ENCODE measurements at regions not wholly inside any gene's neighbourhood (a gene's known extent, or its start where the extent isn't known, plus 50 kb on each side); places are given as distances from the start of the nearest gene placed in this dataset.

- DNase-seq (ENCODE audit: extremely low spot score) = no peak
- H3K4me3 ChIP-seq (ENCODE audit: low read depth, low read length) = no peak overlapping the region
- no peaks in the 10 kb centered on the region for H3K36me3 ChIP-seq (ENCODE audit: insufficient read depth)
- no peaks in the 10 kb centered on the region for H3K4me1 ChIP-seq (ENCODE audit: insufficient read depth)
- H3K27ac ChIP-seq (ENCODE audit: low read depth) = no peak overlapping the region
Observed at GRCh38 chr13:92976657-92977056, 249.9 kb upstream of the GPC6 start.

GRCh38 chr13:92984151-92984550 is 242.5 kb upstream of the GPC6 start:
- Histone ChIP-seq H3K27ac (ENCODE audit: low read depth) (no peak overlapping the region), H3K4me1 (ENCODE audit: insufficient read depth) (no peaks in the 10 kb centered on the region), H3K36me3 (ENCODE audit: insufficient read depth) (no peaks in the 10 kb centered on the region), H3K4me3 (ENCODE audit: low read depth, low read length) (no peak overlapping the region)
- no peak for DNase-seq (ENCODE audit: extremely low spot score)
- WGBS = 84% methylated on average over 2 of the region's 2 CpGs

DNA sequence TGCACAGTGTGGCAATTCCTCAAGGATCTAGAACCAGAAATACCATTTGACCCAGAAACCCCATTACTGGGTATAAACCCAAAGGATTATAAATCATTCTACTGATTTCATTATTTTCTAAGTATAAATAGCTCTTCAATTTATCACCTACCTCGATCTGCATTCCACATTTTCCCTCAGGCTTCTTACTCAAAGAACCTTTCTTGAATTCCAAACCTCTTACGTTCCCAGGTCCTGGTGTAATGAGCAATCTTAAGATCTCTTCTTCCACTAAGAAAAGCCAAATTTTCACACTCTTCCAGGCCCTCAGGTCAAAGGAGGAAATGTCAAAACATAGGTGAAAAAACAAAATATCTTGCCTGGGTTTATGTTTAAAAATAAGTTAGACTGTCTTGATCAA is 237.3 kb upstream of the GPC6 start:
- Histone ChIP-seq H3K4me3 (ENCODE audit: low read depth, low read length) (no peak overlapping the region), H3K27ac (ENCODE audit: low read depth) (no peak overlapping the region), H3K4me1 (ENCODE audit: insufficient read depth) (no peaks in the 10 kb centered on the region), H3K36me3 (ENCODE audit: insufficient read depth) (no peaks in the 10 kb centered on the region)
- 70% methylated on average over 2 of the region's 2 CpGs for WGBS
- no peak for DNase-seq (ENCODE audit: extremely low spot score)

GRCh38 chr13:92991692-92992091 is 234.9 kb upstream of the GPC6 start:
- no peak for DNase-seq (ENCODE audit: extremely low spot score)
- H3K27ac ChIP-seq (ENCODE audit: low read depth) = no peak overlapping the region
- no peak overlapping the region for H3K4me3 ChIP-seq (ENCODE audit: low read depth, low read length)
- no peaks in the 10 kb centered on the region for H3K4me1 ChIP-seq (ENCODE audit: insufficient read depth)
- no peaks in the 10 kb centered on the region for H3K36me3 ChIP-seq (ENCODE audit: insufficient read depth)

- H3K4me3 ChIP-seq (ENCODE audit: low read depth, low read length) = no peak overlapping the region
- H3K27ac ChIP-seq (ENCODE audit: low read depth) = no peak overlapping the region
- no peak for DNase-seq (ENCODE audit: extremely low spot score)
- no peaks in the 10 kb centered on the region for H3K36me3 ChIP-seq (ENCODE audit: insufficient read depth)
- H3K4me1 ChIP-seq (ENCODE audit: insufficient read depth) = no peaks in the 10 kb centered on the region
- WGBS = 86% methylated on average over 3 of the region's 3 CpGs
Observed at GRCh38 chr13:92994056-92994455, 232.6 kb upstream of the GPC6 start.

DNA sequence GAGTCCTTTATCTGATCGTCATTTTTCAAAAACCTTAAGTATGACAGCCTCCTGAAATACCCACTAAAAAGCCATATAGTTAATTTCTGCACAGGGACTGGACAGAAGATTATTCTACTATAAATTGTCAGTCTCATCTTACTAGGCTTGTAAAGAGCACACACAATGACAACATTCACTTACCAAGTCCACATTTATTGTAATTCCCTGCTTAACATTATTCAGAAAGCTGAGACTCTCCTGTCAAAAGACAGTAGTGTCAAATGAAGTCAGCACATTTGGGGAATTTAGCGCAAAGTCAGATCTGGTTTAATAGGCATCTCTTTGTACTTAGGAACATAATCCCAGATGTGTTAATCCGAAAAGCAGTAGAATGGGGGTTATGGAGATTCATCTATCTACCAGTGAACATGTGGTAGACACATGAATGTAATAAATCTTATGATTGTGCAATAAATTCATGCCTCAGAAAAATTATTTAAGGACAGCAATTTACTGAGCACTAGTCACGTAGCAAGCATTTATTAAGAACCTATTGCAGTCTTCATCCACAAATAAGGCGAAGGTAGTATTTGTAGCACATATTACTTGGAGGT is 224.6 kb upstream of the GPC6 start:
- 82% methylated on average over 5 of the region's 5 CpGs for WGBS
- no peak overlapping the region for H3K27ac ChIP-seq (ENCODE audit: low read depth)
- no peaks in the 10 kb centered on the region for H3K36me3 ChIP-seq (ENCODE audit: insufficient read depth)
- H3K4me3 ChIP-seq (ENCODE audit: low read depth, low read length) = no peak overlapping the region
- no peak for DNase-seq (ENCODE audit: extremely low spot score)
- no peaks in the 10 kb centered on the region for H3K4me1 ChIP-seq (ENCODE audit: insufficient read depth)

- DNase-seq (ENCODE audit: extremely low spot score) = no peak
- 76% methylated on average over 3 of the region's 3 CpGs for WGBS
- Histone ChIP-seq H3K4me1 (ENCODE audit: insufficient read depth) (no peaks in the 10 kb centered on the region), H3K36me3 (ENCODE audit: insufficient read depth) (no peaks in the 10 kb centered on the region), H3K4me3 (ENCODE audit: low read depth, low read length) (no peak overlapping the region), H3K27ac (ENCODE audit: low read depth) (no peak overlapping the region)
Observed at GRCh38 chr13:93003531-93003930, 223.1 kb upstream of the GPC6 start.

GRCh38 chr13:93004919-93005318 is 221.7 kb upstream of the GPC6 start:
- Histone ChIP-seq H3K4me3 (ENCODE audit: low read depth, low read length) (no peak overlapping the region), H3K36me3 (ENCODE audit: insufficient read depth) (no peaks in the 10 kb centered on the region), H3K27ac (ENCODE audit: low read depth) (no peak overlapping the region), H3K4me1 (ENCODE audit: insufficient read depth) (no peaks in the 10 kb centered on the region)
- DNase-seq (ENCODE audit: extremely low spot score) = no peak

- no peak overlapping the region for H3K27ac ChIP-seq (ENCODE audit: low read depth)
- H3K4me3 ChIP-seq (ENCODE audit: low read depth, low read length) = no peak overlapping the region
- DNase-seq (ENCODE audit: extremely low spot score) = no peak
- no peaks in the 10 kb centered on the region for H3K4me1 ChIP-seq (ENCODE audit: insufficient read depth)
- no peaks in the 10 kb centered on the region for H3K36me3 ChIP-seq (ENCODE audit: insufficient read depth)
Observed at GRCh38 chr13:93007928-93008327, 218.7 kb upstream of the GPC6 start.

- DNase-seq (ENCODE audit: extremely low spot score) = no peak
- Histone ChIP-seq H3K4me1 (ENCODE audit: insufficient read depth) (no peaks in the 10 kb centered on the region), H3K27ac (ENCODE audit: low read depth) (no peak overlapping the region), H3K36me3 (ENCODE audit: insufficient read depth) (no peaks in the 10 kb centered on the region), H3K4me3 (ENCODE audit: low read depth, low read length) (no peak overlapping the region)
- 88% methylated on average over 1 of the region's 1 CpG for WGBS
Observed at GRCh38 chr13:93017493-93018112, 209.0 kb upstream of the GPC6 start.

DNA sequence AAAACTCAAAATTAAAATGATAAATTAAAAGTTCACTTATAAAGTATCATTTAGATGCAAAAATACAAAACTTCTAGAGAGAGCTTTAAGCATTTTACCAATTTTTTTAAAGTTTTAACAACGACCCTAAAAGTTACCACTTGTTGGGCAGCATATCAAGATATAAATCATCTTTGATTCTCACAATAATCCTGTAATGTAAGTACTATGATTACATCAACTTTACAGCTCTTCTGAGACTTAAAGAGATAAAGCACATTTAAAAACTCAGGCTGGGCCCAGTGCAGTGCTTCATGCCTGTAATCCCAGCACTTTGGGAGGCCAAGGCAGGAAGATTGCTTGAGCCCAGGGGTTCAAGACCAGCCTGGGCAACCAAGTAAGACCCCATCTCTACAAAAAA is 202.7 kb upstream of the GPC6 start:
- Histone ChIP-seq H3K36me3 (ENCODE audit: insufficient read depth) (no peaks in the 10 kb centered on the region), H3K27ac (ENCODE audit: low read depth) (no peak overlapping the region), H3K4me3 (ENCODE audit: low read depth, low read length) (no peak overlapping the region), H3K4me1 (ENCODE audit: insufficient read depth) (no peaks in the 10 kb centered on the region)
- WGBS = 14% methylated on average over 1 of the region's 1 CpG
- no peak for DNase-seq (ENCODE audit: extremely low spot score)

DNA sequence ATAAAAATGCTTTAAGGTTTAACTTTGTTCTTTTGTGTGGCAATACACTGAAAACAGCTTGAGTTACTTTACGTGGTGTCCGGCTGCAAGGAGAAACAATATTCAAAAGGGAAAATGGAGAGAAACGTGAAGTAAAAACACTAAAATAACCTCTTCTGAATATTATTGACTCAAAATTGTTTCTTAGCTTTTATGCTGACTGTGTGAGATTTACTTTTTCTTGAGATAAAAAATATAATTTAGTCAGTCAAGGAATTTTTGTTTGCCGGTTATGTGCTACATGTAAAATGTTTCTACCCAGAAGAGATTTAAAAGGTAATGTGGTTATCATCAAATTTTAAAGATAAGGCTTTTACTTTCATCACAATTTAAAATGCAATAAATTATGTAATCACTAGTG is 200.6 kb upstream of the GPC6 start:
- Histone ChIP-seq H3K36me3 (ENCODE audit: insufficient read depth) (no peaks in the 10 kb centered on the region), H3K4me3 (ENCODE audit: low read depth, low read length) (no peak overlapping the region), H3K4me1 (ENCODE audit: insufficient read depth) (no peaks in the 10 kb centered on the region), H3K27ac (ENCODE audit: low read depth) (no peak overlapping the region)
- DNase-seq (ENCODE audit: extremely low spot score) = no peak
- 86% methylated on average over 4 of the region's 4 CpGs for WGBS

DNA sequence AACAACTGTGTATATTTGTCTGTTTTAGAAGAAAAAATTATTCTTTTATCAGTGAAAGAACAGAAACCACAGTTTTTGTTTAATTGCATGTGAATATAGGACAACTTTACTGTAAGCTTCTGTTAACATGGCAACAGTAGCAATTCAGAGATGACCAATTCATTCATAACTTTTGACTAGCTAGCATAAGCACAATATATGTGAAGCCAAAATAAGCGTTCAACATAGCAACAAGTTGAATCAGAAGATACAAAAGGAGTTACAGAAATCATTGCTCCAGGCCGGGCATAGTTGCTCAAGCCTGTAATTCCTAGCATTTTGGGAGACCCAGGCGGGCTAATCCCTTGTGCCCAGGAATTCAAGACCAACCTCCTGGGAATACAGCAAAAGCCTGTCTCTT is 197.1 kb upstream of the GPC6 start:
- Histone ChIP-seq H3K36me3 (ENCODE audit: insufficient read depth) (no peaks in the 10 kb centered on the region), H3K27ac (ENCODE audit: low read depth) (no peak overlapping the region), H3K4me3 (ENCODE audit: low read depth, low read length) (no peak overlapping the region), H3K4me1 (ENCODE audit: insufficient read depth) (no peaks in the 10 kb centered on the region)
- 86% methylated on average over 3 of the region's 3 CpGs for WGBS
- DNase-seq (ENCODE audit: extremely low spot score) = no peak

GRCh38 chr13:93036380-93036779 is 190.2 kb upstream of the GPC6 start:
- H3K4me3 ChIP-seq (ENCODE audit: low read depth, low read length) = no peak overlapping the region
- DNase-seq (ENCODE audit: extremely low spot score) = no peak
- WGBS = 90% methylated on average over 3 of the region's 3 CpGs
- no peaks in the 10 kb centered on the region for H3K36me3 ChIP-seq (ENCODE audit: insufficient read depth)
- H3K4me1 ChIP-seq (ENCODE audit: insufficient read depth) = no peaks in the 10 kb centered on the region
- H3K27ac ChIP-seq (ENCODE audit: low read depth) = no peak overlapping the region

DNA sequence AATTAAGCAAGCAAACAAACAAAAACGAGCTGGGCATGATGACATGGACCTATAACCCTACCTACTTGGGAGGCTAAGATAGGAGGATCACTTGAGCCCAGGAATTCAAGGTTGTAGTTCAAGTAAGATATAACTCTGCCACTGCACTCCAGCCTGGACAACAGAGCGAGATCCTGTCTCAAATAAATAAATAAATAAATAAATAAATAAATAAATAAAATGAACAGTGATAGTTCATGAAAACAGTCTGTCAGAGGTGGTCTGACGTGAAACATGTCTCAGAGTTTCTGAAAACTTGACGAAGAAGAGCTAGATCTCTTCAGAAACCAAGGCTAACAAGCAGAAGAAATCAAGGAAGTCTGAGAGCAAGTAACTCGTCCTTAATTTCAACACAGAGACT is 188.8 kb upstream of the GPC6 start:
- H3K4me1 ChIP-seq (ENCODE audit: insufficient read depth) = no peaks in the 10 kb centered on the region
- H3K36me3 ChIP-seq (ENCODE audit: insufficient read depth) = no peaks in the 10 kb centered on the region
- DNase-seq (ENCODE audit: extremely low spot score) = no peak
- WGBS = 90% methylated on average over 5 of the region's 5 CpGs
- H3K27ac ChIP-seq (ENCODE audit: low read depth) = no peak overlapping the region
- H3K4me3 ChIP-seq (ENCODE audit: low read depth, low read length) = no peak overlapping the region

All from urinary bladder (tissue), 3 donors.